AG10803 (cell line): ENCODE measurements at regions not wholly inside any gene's neighbourhood (a gene's known extent, or its start where the extent isn't known, plus 50 kb on each side); places are given as distances from the start of the nearest gene placed in this dataset.

Experiments
- DNase-seq: peaks from one replicate; pipeline ENCODE4 v3.0.0; 2010; ENCODE audit warnings: low read depth
- H3K4me3 ChIP-seq: 2 replicates; pipeline ENCODE4 v1.5.1; 2011; ENCODE audit warnings: mild to moderate bottlenecking, low read length, control low read depth
- CTCF ChIP-seq: conservative IDR thresholded peaks from 2 replicates; pipeline ENCODE4 v1.5.1; 2011; ENCODE audit warnings: mild to moderate bottlenecking, low read length, control low read depth, inconsistent platforms

GRCh38 chr4:60366661-60367060 is 833.5 kb upstream of the ADGRL3 start:
- no peak for DNase-seq
- no peak overlapping the region for H3K4me3 ChIP-seq
- TF ChIP-seq CTCF, result no peak

GRCh38 chr4:60368986-60369385 is 831.1 kb upstream of the ADGRL3 start:
- TF ChIP-seq CTCF, result no peak
- DNase-seq, result no peak

GRCh38 chr4:60378010-60378409 is 822.1 kb upstream of the ADGRL3 start:
- H3K4me3 ChIP-seq, result no peak overlapping the region
- no peak for DNase-seq
- no peak for TF ChIP-seq CTCF

More at GRCh38 chr4:60368986-60369385, 831.1 kb upstream of the ADGRL3 start:
- H3K4me3 ChIP-seq, result no peak overlapping the region

- no peak overlapping the region for H3K4me3 ChIP-seq
- DNase-seq, result no peak
- no peak for TF ChIP-seq CTCF
Observed at GRCh38 chr4:60384516-60384915, 815.6 kb upstream of the ADGRL3 start.

- no peak overlapping the region for H3K4me3 ChIP-seq
- DNase-seq, result no peak
Observed at GRCh38 chr4:60389633-60390032, 810.5 kb upstream of the ADGRL3 start.

GRCh38 chr4:60396341-60397049 is 803.6 kb upstream of the ADGRL3 start:
- DNase-seq, result no peak
- H3K4me3 ChIP-seq, result no peak overlapping the region
- TF ChIP-seq CTCF, result no peak

More at GRCh38 chr4:60389633-60390032, 810.5 kb upstream of the ADGRL3 start:
- no peak for TF ChIP-seq CTCF

GRCh38 chr4:60400593-60400992 is 799.5 kb upstream of the ADGRL3 start:
- no peak overlapping the region for H3K4me3 ChIP-seq
- TF ChIP-seq CTCF, result no peak
- no peak for DNase-seq
